ENCODE measurements at regions not wholly inside any gene's neighbourhood (a gene's known extent, or its start where the extent isn't known, plus 50 kb on each side); places are given as distances from the start of the nearest gene placed in this dataset.

DNA sequence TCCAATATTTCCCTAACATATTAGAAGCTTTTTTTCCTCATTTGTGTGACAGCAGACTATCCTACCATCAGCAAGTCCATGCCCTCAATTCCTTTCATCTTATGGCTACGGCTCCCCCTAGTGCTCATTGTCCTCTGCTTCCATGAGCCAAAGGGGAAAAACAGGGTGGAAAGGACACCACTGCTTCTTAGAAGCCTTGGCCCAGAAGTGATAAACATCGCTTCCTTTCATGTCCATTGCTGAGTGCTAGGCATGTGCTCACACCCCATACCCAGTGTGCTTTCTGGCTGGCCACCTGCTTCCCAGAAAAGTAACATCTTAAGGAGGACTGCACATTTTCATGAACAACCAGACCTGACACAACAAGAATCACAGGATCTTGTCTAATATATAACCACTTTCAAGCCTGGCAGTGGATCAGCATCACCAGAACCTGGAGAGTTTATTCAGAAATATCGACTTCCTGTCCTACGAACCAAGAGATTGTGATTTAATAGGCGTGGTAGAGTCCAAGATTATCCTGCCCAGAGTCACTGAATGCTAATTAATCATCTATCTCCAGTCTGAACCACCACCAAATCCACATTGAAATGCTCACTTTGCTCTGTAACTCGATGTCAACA, 650.5 kb upstream of the SORCS1 start:
- DNase-seq (no peak), ATAC-seq (no peak)
- Mint-ChIP-seq H3K4me3 (no peak overlapping the region), H3K9me3 (ENCODE audit: low read depth) (peaks cover 12% of the 10 kb centered on the region), H3K27ac (no peak overlapping the region), H3K36me3 (no peaks in the 10 kb centered on the region), H3K4me1 (no peaks in the 10 kb centered on the region), H3K27me3 (no peaks in the 10 kb centered on the region)
- CTCF ChIA-PET = no interaction called here

DNA sequence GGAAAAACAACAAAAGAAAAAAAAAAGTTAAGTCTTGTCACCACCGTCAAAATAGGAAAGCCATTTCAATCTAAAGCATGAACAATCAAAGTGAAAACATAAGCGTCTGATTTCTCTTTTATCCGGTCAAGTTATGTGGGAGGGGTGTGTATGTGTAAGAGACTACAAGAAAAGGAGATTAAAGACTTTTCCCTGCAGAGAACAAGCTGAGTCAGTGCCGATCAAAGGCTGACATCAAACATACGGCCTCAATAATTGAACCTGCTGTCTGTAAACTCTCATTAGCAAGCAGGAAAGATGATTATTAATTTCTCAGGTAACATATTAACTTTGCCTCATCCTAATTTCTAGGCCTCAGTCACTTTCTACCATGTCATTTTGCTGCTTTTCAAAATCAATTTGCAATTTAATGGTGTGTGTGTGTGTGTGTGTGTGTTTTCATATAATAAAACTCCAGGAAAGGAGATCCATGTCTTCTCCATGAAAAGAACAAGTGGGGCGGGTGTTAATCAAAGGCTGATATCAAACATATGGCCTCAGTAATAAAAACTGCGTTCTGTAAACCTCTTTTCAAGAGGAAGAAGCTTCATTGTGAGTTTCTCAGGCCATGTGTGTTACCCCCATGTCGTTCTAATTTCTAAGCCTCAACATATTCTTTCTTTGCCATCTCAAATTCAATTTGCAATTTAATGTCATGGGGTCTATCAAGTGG, 649.1 kb upstream of the SORCS1 start:
- ATAC-seq (no peak), DNase-seq (no peak)
- no peaks in the 10 kb centered on the region for H3K4me1 Mint-ChIP-seq
- no peak overlapping the region for H3K4me3 Mint-ChIP-seq
- peaks cover 8% of the 10 kb centered on the region for H3K9me3 Mint-ChIP-seq (ENCODE audit: low read depth)
- CTCF ChIA-PET = no interaction called here
- no peaks in the 10 kb centered on the region for H3K27me3 Mint-ChIP-seq
- no peaks in the 10 kb centered on the region for H3K36me3 Mint-ChIP-seq
- H3K27ac Mint-ChIP-seq = no peak overlapping the region

DNA sequence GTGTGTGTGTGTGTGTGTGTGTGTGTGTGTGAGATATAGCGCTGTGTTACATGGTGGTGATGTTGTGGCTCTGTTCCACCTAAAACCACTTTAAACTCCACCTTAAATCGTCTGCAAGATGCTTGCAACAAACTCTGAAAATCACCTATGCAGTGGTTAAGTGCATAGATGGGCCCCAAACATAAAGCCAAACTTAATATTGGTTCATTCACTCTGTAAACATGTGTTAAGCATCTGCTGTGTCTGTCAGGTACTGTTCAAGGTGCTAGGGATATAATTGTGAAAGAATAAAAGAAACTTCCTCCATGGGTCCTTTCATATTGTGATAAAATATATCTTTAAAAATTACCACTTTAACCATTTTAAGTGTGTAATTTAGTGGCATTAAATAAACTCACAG, 645.4 kb upstream of the SORCS1 start:
- Mint-ChIP-seq H3K36me3 (no peaks in the 10 kb centered on the region), H3K4me1 (no peaks in the 10 kb centered on the region), H3K27ac (no peak overlapping the region), H3K9me3 (ENCODE audit: low read depth) (peaks cover 7% of the 10 kb centered on the region), H3K4me3 (no peak overlapping the region), H3K27me3 (no peaks in the 10 kb centered on the region)
- DNase-seq (no peak), ATAC-seq (no peak)
- CTCF ChIA-PET = no interaction called here

DNA sequence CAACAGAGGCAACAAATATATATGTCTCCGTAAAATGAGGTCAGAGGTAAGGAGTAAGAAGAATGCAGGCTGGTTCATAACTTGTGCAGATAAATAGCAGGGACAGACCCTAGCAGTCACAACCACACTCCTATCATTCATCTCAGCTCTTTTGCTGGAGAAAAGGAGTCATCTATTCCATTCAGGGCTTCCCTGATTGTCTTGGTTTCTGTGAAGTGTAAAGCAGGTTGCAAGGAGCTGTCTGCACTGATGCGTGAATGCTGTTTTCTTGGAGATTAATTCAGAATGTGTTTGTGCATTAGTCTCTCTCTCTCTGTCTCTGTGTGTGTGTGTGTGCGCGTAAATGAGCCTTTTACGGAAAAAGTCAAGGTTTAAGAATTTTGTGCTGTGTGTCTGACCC, 643.3 kb upstream of the SORCS1 start:
- peaks cover 9% of the 10 kb centered on the region for H3K9me3 Mint-ChIP-seq (ENCODE audit: low read depth)
- H3K4me3 Mint-ChIP-seq = no peak overlapping the region
- H3K27ac Mint-ChIP-seq = no peak overlapping the region
- H3K36me3 Mint-ChIP-seq = no peaks in the 10 kb centered on the region
- CTCF ChIA-PET = interaction anchor here (1.4 kb wide), 1 partner anchor 11 kb away, joined by 4 read pairs; no protein-coding TSS in a partner anchor
- H3K27me3 Mint-ChIP-seq = no peaks in the 10 kb centered on the region
- H3K4me1 Mint-ChIP-seq = no peaks in the 10 kb centered on the region
- DNase-seq (no peak), ATAC-seq (no peak)

DNA sequence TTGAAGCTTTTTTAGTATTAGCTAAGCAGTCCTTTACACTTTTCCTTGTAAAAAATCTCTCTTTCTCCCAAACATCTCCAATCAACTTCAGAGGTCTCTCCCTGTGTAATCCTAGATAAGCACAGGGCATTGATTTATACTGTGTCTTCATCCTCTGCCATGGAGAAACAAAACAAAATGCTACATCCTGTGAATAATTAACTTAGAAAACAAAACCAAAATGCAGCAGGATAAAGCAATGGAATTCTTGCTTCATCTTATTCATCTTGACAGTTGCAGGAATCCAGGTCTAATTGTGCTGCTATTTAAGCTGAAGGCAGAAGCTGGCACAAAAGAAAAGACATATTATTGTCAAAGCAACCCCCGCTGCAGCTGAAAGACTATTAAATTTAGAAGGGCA, 641.5 kb upstream of the SORCS1 start:
- no peaks in the 10 kb centered on the region for H3K27me3 Mint-ChIP-seq
- H3K36me3 Mint-ChIP-seq = no peaks in the 10 kb centered on the region
- ATAC-seq (no peak), DNase-seq (no peak)
- no peak overlapping the region for H3K27ac Mint-ChIP-seq
- H3K4me3 Mint-ChIP-seq = no peak overlapping the region
- CTCF ChIA-PET = no interaction called here
- peaks cover 13% of the 10 kb centered on the region for H3K9me3 Mint-ChIP-seq (ENCODE audit: low read depth)
- no peaks in the 10 kb centered on the region for H3K4me1 Mint-ChIP-seq

DNA sequence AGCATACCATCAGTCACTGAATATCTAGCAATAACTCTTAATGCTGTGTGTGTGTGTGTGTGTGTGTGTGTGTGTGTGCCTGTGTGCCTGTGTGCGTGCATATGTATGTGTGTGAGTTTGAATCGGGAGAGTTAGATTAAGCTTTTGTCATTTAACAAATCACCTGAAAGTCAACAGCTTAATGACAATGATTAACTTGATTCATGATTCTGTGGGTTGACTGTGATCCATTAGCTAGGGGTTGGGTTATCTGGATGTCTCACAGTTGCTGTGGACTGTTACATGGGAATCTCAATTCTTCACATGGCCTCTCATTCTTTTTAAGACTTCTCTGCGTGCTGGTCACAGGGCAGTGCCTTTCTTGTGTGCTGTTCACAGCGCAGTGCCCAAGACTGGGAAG, 639.0 kb upstream of the SORCS1 start:
- no peak for ATAC-seq
- Mint-ChIP-seq H3K4me3 (no peak overlapping the region), H3K9me3 (ENCODE audit: low read depth) (peaks cover 11% of the 10 kb centered on the region), H3K27me3 (no peaks in the 10 kb centered on the region), H3K27ac (no peak overlapping the region), H3K4me1 (no peaks in the 10 kb centered on the region), H3K36me3 (no peaks in the 10 kb centered on the region)
- CTCF ChIA-PET = no interaction called here
- DNase-seq = no peak

DNA sequence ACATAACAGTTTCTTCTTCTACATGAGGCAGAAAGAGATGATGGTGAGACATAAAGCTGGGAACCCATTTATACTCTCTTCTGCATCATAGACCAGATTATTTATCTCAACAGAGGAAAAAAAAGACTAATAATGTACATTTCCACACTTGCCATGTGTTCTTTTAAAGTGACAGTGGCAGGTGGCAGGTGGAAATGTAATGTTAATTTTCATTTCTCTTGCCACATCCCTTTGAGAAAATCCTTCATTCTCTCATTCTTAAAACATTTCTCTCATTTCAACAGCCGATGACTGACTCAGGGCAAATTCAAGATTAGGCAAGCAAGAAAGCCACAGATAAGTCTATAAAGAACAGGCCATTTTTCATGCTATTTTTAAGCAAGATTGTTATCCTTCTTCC, 635.6 kb upstream of the SORCS1 start:
- Mint-ChIP-seq H3K4me1 (no peaks in the 10 kb centered on the region), H3K27ac (no peak overlapping the region), H3K27me3 (no peaks in the 10 kb centered on the region), H3K9me3 (ENCODE audit: low read depth) (peaks cover 13% of the 10 kb centered on the region), H3K36me3 (no peaks in the 10 kb centered on the region), H3K4me3 (no peak overlapping the region)
- CTCF ChIA-PET = no interaction called here
- DNase-seq = no peak
- no peak for ATAC-seq

DNA sequence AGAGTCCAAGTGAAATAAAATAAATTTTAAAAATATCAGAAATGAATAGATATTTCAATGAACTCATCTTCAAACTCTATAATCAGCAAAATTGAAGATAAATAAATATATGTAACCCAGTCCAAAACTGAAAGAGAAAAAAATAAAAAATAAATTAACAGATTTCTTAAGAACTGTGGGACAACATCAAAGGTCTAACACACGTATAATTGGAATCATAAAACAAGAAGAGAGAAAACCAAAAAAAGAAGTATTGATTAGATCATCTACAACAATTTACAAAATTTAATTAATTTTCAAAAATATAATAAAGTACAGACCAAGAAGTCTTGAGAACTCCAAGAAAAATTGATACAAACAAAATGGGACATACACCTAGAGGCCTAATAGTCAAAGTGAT, 625.8 kb upstream of the SORCS1 start:
- ATAC-seq (no peak), DNase-seq (no peak)
- Mint-ChIP-seq H3K4me3 (no peak overlapping the region), H3K36me3 (no peaks in the 10 kb centered on the region), H3K9me3 (ENCODE audit: low read depth) (peaks cover 9% of the 10 kb centered on the region), H3K27ac (no peak overlapping the region), H3K27me3 (no peaks in the 10 kb centered on the region), H3K4me1 (no peaks in the 10 kb centered on the region)
- CTCF ChIA-PET = no interaction called here

DNA sequence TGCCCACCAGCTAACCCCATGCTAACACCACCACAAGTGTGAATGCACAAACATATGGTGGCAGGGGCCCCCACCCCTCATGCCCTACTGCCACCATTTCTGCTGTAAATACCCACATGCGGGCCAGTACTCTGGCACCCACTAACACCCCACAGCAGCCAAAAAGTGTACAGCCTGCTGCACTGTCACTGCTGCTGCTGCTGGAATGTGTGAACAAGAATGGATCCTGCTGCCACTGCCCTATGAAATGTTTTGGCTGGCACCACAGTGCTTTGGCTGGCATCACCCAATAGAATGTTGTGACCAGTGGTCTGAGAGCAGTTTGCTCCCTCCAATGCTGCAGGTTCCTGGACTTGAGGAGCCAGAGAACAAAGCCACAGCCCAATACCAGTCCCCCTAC, 606.6 kb upstream of the SORCS1 start:
- no peaks in the 10 kb centered on the region for H3K36me3 Mint-ChIP-seq
- DNase-seq = no peak
- no peaks in the 10 kb centered on the region for H3K4me1 Mint-ChIP-seq
- H3K4me3 Mint-ChIP-seq = no peak overlapping the region
- peaks cover 14% of the 10 kb centered on the region for H3K9me3 Mint-ChIP-seq (ENCODE audit: low read depth)
- no peak overlapping the region for H3K27ac Mint-ChIP-seq
- ATAC-seq = no peak
- H3K27me3 Mint-ChIP-seq = no peaks in the 10 kb centered on the region
- CTCF ChIA-PET = no interaction called here

DNA sequence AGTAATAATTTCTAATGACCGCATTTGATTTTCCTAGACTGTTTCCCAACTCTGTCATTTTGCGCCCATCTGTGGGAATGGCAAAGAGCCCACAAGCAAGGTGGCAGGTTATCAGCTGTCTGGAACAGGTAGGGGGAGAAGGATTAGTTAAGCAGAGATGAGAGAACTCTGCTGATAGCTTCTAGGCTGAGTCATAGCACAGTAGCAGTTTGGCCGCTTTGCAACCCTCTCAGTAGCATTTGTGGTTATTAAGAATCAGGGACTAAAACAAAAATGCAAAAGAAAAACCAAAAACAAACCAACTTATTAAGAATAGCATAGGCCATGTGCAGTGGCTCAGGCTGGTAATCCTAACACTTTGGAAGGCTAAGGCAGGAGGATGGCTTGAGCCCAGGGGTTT, 602.7 kb upstream of the SORCS1 start:
- DNase-seq (no peak), ATAC-seq (no peak)
- H3K4me3 Mint-ChIP-seq = no peak overlapping the region
- H3K9me3 Mint-ChIP-seq (ENCODE audit: low read depth) = peaks cover 10% of the 10 kb centered on the region
- no peak overlapping the region for H3K27ac Mint-ChIP-seq
- no peaks in the 10 kb centered on the region for H3K36me3 Mint-ChIP-seq
- H3K4me1 Mint-ChIP-seq = no peaks in the 10 kb centered on the region
- no peaks in the 10 kb centered on the region for H3K27me3 Mint-ChIP-seq
- CTCF ChIA-PET = no interaction called here

DNA sequence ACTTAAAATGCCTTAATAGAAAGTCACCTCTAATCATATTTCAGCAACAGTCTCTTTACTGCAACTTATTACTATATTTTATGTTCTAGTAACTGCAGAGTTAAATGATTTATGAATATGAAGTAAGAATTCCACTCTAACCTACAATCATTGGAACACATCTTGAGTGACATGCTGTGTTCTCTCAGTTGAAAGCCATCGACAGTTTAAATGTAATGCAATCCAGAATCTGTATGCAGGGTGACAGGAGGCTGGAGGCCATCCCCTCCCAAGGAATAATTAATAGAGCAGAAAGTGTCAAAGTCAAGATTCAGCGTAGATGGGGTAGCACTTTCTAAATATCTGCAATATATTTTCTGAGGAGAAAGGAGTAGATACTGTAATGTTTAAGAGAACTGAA, 590.3 kb upstream of the SORCS1 start:
- H3K4me3 Mint-ChIP-seq = no peak overlapping the region
- CTCF ChIA-PET = no interaction called here
- H3K9me3 Mint-ChIP-seq (ENCODE audit: low read depth) = peaks cover 3% of the 10 kb centered on the region
- no peak overlapping the region for H3K27ac Mint-ChIP-seq
- ATAC-seq = no peak
- no peaks in the 10 kb centered on the region for H3K27me3 Mint-ChIP-seq
- H3K4me1 Mint-ChIP-seq = no peaks in the 10 kb centered on the region
- no peak for DNase-seq
- H3K36me3 Mint-ChIP-seq = no peaks in the 10 kb centered on the region

DNA sequence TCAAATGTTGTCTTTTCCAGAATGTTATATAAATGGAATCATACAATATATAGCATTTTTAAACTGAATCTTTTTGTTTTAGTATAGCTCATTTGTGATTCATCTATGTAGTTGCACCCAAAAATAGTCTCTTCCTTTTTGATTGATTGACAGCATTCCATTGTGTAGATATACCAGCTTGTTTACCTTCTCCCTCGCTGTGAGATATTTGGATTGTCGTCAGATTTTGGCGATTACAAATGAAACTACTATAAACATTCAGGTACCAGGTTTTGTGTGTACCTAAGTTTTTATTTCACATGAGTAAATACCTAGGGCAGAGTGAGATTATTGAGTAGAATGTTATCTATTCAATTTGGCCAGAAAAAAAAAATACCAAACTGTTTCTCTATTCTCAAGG, 584.7 kb upstream of the SORCS1 start:
- DNase-seq (no peak), ATAC-seq (no peak)
- peaks cover 14% of the 10 kb centered on the region for H3K9me3 Mint-ChIP-seq (ENCODE audit: low read depth)
- no peaks in the 10 kb centered on the region for H3K4me1 Mint-ChIP-seq
- CTCF ChIA-PET = no interaction called here
- H3K27me3 Mint-ChIP-seq = no peaks in the 10 kb centered on the region
- H3K4me3 Mint-ChIP-seq = no peak overlapping the region
- H3K36me3 Mint-ChIP-seq = no peaks in the 10 kb centered on the region
- H3K27ac Mint-ChIP-seq = no peak overlapping the region

DNA sequence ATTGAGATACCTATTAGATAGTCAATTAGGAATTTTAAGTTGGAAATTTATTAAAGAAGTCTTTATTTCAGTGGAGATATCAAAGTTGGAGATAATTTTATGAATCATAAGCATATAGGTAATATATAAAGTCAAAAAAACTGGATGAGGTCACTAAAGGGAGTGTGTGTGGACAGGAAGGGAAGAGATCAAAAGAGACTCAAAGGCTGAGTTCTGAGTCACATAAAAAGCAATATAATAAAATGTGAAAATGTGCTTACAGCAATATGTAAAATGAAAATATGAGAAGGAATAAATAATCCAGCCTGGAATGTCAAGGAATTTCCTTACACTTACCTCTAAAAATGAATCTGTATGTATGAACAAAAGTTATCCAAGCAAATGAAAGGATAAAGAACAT, 583.3 kb upstream of the SORCS1 start:
- H3K36me3 Mint-ChIP-seq = no peaks in the 10 kb centered on the region
- DNase-seq = no peak

DNA sequence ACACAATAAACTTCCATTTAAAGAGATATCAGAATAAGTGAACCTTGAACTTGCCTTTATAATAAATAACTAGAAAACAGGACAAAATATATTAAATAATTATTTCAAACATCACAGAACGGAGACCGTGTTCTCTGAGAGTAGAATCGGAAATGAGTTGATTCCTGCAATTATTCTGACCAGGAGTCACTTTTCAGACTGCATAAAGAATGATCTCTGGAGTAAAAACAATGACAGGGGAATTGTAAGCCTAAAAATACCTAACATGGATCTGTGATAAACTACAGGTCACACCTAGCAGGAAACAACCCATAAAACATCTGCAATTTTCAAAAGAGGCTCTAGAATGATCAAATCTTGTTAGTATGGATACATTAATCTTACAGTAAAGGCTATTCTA, 577.5 kb upstream of the SORCS1 start:
- DNase-seq (no peak), ATAC-seq (no peak)
- no peaks in the 10 kb centered on the region for H3K4me1 Mint-ChIP-seq
- H3K9me3 Mint-ChIP-seq (ENCODE audit: low read depth) = peaks cover 21% of the 10 kb centered on the region
- H3K27me3 Mint-ChIP-seq = no peaks in the 10 kb centered on the region
- H3K36me3 Mint-ChIP-seq = no peaks in the 10 kb centered on the region
- H3K4me3 Mint-ChIP-seq = no peak overlapping the region
- CTCF ChIA-PET = interaction anchor here (1.8 kb wide), 1 partner anchor 50 kb away, joined by 3 read pairs; no protein-coding TSS in a partner anchor
- no peak overlapping the region for H3K27ac Mint-ChIP-seq

More for the DNA sequence above, 583.3 kb upstream of the SORCS1 start:
- Mint-ChIP-seq H3K27ac (no peak overlapping the region), H3K27me3 (no peaks in the 10 kb centered on the region), H3K4me1 (no peaks in the 10 kb centered on the region), H3K9me3 (ENCODE audit: low read depth) (peaks cover 14% of the 10 kb centered on the region), H3K4me3 (no peak overlapping the region)
- no peak for ATAC-seq
- CTCF ChIA-PET = no interaction called here

All from activated CD8-positive, alpha-beta memory T cell treated with anti-CD3 and anti-CD28 coated beads, Interleukin-2, amount 10 ng/mL, durations not matched to agents 7 days and 5 days (primary cell).